GM12874 (cell line): ENCODE measurements at regions not wholly inside any gene's neighbourhood (a gene's known extent, or its start where the extent isn't known, plus 50 kb on each side); places are given as distances from the start of the nearest gene placed in this dataset.

Experiments used
- CTCF ChIP-seq: IDR thresholded peaks from 2 replicates; pipeline ENCODE4 v1.5.1; 2011; ENCODE audit warnings: low read depth, mild to moderate bottlenecking, control low read depth, low read length, moderate library complexity; ENCODE audit not compliant: insufficient read depth

- no peak for TF ChIP-seq CTCF
Observed at GRCh38 chr12:42828836-42829235, 239.3 kb upstream of the PRICKLE1 start.

DNA sequence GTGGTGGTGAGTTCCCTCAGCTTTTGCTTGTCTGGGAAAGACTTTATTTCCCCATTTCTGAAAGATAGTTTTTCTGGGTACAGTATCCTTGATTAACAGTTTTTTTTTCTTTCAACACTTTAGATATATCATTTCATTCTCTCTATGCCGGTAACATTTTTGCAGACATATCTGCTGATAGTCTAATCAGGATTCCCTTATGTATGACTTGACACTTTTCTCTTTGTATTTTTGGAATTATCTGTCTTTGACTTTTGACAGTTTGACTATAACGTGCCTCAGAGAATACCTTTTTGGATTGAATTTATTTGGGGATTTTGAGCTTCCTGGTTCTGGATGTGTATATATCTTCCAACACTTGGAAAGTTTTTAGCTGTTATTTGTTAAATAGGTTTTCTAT, 234.8 kb upstream of the PRICKLE1 start:
- no peak for TF ChIP-seq CTCF

DNA sequence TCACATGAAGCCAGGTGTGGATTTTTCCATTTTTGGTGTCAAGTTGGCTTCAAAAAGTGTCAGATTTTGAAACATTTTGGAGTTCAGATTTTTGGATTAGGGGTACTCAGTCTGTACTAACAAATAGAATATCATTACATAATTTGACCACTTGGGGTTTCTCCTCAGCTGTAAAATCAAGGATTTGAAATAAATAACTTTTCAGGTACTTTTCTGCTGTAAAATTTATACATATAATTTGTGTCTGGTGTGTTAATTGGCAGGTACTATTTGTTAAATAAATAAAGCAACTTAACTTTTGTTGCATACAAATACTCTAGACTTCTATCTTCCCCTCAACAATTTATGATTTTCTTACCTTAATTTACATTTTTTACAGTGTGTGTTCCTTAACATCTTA, 234.1 kb upstream of the PRICKLE1 start:
- TF ChIP-seq CTCF = no peak

GRCh38 chr12:42819846-42820245, 230.3 kb upstream of the PRICKLE1 start:
- TF ChIP-seq CTCF = no peak

GRCh38 chr12:42815068-42815467, 225.5 kb upstream of the PRICKLE1 start:
- no peak for TF ChIP-seq CTCF

- TF ChIP-seq CTCF = no peak
Observed at GRCh38 chr12:42812871-42813270, 223.3 kb upstream of the PRICKLE1 start.

- TF ChIP-seq CTCF = no peak
Observed at GRCh38 chr12:42812086-42812485, 222.5 kb upstream of the PRICKLE1 start.

DNA sequence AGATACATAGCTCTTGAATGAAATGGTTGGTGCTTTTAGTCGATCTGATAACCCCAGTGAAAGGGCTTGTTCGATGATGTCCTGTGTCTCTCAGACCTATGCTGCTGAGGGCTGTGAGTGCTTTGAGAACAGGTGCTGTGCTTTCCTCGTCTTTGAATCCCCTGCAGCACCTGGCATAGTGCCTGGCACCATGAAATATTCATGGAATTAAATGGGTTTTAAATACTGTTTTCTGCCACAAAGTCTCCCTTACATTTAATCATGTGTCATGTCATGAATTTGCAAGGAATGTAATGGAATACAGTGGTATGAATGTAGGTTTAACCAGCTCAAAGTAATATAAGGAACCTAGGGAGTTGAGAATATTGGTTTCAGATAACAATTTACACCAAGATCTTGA, 220.5 kb upstream of the PRICKLE1 start:
- no peak for TF ChIP-seq CTCF
